ENCODE measurements at regions not wholly inside any gene's neighbourhood (a gene's known extent, or its start where the extent isn't known, plus 50 kb on each side); places are given as distances from the start of the nearest gene placed in this dataset.

DNA sequence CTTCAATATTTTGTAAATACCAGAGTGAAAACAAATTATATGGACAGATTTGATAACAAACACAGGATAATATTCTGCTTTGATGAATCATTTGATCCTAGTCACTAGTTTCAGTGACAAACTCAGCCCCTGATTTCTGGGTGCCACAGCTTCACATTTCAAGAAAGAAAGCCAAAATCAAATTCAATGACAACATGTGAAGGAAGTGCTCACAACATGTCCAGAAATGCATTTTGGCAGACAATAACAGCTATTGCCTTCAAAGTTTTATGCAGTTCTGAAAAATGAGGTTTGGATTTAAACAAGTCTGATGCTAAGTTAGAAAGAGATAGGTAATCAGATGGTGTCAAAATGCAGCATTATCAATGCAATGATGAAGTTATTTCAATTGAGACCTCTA is 106.9 kb upstream of the PIEZO2 start:
- DNase-seq (no peak), ATAC-seq (no peak)
- intact Hi-C loops (cut with DNase I) = no loop called here

DNA sequence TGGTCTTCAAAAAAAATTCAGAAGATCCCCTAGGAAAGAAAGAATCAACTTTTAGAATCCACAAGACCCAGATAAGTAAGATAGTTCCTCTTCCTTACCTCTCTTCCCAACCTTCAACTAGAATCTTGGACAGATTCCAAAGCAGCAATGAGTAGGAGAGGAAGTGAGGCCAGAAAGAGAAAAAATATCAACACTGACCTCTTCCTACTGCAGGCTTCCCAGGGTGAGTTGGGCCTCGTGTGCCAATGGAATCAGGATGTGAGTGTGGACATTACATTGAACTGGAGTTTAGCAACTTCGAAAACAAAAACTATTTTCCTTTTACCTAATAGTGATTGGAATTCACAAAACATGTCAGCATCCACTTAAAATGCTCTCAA is 102.5 kb upstream of the PIEZO2 start:
- intact Hi-C loops (cut with DNase I) = no loop called here
- ATAC-seq (peak in 1 of 2 donors; percentile 61), DNase-seq (no peak)

DNA sequence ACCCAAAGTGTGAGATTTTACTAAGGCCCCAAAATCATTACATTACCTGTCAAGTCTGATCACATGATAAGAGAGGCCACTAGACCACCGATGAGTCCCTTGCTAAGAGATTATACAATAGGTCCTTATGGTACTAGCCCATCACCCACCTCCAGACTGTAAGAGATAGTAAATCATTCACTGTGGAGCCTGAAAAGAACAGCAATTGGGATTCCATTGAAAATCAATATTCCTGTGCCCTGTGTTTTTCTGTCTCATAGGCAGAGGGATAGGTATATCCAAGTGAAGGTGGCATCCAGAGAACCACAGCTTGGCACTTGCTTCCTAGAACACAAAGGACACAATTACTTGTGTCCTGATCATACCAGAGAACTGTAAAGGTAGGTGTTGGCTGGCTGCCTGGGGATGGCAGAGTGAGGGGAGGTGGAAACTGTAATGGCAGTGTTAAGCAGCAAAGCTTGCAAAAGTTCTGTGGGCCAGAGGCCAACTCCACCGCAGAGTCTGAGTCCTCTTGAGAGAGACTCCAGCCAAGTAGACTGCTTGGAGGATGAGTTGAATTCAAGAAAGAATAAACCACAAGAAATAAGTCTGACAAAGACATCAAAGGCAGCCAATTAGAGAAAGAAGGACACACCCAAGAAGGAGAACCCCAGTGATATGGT is 102.0 kb upstream of the PIEZO2 start:
- ATAC-seq = peak in 1 of 2 donors; percentile 23

DNA sequence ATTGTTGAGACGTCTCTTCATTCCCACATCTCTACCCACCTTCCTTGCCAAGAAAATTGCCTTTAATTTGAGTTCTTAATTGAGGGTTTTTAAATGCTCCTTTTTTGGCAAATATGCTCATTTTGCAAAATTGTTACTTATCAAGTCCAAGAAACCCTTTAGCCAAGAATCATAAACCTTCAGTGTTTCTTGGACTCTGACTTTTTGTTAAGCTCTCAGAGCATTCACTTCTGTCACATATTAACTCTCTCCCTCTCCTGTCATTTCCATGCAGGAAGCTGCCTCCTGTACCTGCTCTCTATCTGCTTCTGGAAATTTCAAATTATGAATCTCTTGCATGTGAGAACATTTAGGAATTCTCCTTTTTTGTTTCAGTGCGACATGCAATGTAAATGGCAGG is 100.0 kb upstream of the PIEZO2 start:
- ATAC-seq (no peak), DNase-seq (no peak)
- intact Hi-C loops (cut with DNase I) = no loop called here

More for the DNA sequence above, 102.0 kb upstream of the PIEZO2 start:
- DNase-seq = peak; percentile 30
- intact Hi-C loops (cut with DNase I) = no loop called here

DNA sequence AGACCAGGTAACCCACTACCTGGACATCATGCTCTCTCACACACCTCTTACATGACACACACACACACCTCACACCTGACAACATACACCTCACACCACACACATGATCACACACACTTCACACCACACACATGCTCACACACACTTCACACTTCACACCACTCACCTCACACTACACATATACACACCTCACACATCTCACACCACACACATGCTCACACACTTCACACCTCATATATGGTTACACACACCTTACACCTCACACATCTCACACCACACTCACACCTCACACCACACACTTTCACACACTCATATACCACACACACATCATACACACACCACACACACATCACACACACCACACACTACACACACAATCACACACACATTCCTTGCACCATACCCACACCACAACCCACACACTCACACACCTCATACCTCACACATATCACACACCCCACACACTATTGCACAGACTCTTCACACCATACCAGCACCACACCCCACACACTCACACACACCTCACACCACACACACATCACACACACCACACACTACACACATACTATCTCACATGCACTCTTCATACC is 98.1 kb upstream of the PIEZO2 start:
- DNase-seq (no peak), ATAC-seq (no peak)
- intact Hi-C loops (cut with DNase I) = no loop called here

DNA sequence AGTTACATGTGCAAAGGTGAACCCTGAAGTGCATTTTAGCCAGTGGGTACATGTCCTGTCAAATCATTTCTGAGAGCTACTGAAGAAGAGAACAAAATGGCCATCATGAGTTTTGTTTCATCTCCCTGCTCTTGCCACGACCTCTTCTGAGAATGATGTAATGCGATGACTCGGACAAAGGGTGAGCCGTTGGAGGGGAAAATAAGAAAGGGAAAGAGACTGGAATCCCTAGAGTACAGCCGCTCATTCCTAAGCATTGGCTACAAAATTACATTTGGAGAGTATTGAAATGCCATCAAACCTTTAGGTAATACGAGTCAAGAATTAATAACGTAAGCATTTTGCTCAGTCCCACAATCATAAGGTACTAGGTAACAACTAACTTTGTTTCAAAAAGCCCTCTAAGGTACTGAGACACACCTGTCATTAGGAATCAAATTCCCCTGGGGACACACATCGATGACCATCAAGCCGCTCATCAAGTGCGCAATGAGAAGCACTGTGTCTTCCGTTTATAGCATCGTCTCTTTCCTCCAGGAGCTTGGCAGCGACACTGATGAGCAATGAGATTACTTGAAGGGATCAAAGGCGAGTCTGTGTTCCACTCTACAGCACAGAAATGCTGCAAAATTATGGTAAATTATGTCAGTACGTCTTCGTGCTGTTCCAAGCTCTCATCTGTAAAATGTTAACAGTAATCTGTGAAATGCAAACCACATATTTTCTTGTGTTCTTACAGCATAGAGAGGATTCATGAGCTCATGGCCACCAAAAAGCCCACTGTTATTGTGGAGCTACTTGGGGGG is 97.3 kb upstream of the PIEZO2 start:
- ATAC-seq = peak in 1 of 2 donors; percentile 17
- intact Hi-C loops (cut with DNase I) = no loop called here
- no peak for DNase-seq

DNA sequence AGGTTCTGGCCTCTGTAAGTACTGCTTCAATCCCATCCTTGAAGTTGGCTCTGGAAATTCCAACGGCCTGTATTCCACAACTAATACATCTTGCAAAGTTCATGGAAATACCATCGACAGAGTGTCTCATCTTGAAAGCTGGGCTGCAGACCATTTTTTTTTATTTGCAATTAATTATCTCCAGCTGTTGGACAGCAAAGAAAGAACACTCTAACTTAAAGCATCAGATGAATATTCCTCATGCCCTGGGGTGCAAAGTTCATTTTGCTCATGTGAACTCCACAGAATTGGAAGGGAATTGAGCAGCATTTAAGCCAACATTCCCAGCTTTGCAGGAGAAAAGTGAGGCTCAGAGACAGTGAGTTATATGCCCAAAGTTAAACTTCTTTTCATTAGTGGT is 96.5 kb upstream of the PIEZO2 start:
- intact Hi-C loops (cut with DNase I) = no loop called here
- no peak for DNase-seq
- no peak for ATAC-seq

DNA sequence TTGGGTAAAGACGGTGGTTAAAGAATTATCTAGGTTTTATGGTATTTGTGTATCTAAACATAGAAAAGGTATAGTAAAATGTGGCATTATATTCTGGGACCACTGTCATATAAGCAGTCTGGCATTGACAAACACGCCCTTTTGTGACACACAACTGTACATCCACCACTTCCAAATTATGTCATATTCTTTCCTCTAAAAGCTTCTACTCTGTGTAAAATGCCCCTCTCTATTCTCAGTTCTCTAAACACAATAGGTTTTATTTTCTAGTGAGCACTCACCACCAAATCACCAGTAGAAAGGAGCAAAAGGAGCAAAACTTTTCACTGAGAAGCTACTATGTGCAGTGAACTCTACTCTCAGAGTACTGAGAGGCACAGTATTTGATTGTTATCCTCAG is 88.1 kb upstream of the PIEZO2 start:
- ATAC-seq (no peak), DNase-seq (no peak)
- intact Hi-C loops (cut with DNase I) = no loop called here

DNA sequence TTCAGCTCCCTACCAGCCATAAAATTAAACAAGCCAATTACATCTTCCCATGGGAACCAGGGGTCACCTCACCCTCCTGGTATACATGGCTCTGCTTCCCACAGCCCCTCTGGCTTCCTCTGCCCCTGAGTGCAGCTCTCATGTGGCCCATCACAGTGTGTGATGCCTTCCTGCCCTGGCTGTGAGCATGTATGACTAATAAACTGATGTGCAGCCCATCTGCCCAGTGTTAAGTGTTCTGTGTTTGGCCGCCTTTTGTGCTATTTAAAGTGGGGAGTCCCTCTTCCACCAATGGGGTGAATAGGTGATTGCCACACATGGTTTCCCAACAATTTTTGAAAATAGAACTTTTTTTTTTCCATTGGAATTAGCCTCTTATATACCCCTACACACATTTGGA is 87.7 kb upstream of the PIEZO2 start:
- intact Hi-C loops (cut with DNase I) = no loop called here

DNA sequence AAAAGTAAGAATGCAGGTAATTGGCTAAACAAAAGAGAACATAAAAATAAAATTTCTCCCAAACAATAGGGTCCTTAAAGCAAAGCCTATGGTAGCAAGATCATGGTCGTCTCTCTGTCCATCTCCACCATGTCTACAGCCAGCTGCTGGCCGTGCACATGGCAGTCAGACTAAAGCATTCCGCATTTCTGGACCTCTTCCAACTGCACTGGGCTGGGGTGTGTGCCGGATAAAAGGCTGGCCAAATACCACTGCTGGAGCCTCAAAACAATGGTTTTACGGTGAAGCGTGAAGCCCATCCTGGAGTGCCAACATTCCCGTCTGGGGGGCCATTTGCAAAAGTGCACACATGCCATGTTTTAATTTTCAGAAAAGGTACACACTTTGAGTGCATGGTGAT is 74.8 kb upstream of the PIEZO2 start:
- DNase-seq (no peak), ATAC-seq (no peak)
- intact Hi-C loops (cut with DNase I) = no loop called here

More for the DNA sequence above, 87.7 kb upstream of the PIEZO2 start:
- ATAC-seq = no peak
- DNase-seq = no peak

DNA sequence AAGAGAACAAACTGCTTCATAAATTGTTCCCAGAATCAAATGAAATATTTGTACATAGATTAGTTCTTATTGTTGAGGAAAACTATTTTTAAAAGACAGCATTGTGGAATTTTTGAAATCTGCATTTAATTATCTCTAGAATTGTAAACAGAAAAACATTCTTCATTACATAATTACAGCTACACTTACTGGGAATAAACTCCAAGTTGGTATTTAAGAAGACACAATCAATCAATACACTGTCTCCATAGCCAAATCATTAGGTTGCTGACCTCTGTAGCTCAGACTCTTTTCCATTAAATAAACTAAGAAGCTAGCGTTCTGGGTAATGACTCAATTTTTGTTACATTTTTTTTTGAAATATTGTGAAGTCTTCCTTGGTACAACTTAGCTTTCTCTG is 70.2 kb upstream of the PIEZO2 start:
- ATAC-seq = no peak
- intact Hi-C loops (cut with DNase I) = no loop called here
- no peak for DNase-seq

DNA sequence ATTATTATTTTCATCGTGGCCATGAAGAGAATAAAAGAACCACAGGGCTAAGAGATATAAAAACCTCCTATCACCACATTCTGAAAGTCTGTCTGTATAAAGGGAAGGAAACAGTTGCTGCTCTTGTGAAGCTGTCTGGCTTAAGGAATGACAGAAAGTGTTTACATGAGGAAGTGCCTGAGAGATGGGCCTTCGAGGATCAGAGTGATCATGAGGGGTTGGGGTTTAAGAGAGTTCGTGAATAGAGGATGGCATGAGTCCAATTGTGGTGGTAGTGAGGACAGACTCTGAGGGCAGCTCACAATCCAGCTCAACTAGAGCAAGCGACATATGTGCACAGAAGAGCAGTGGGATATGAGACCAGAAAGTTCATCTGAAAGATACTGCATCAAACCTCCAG is 65.8 kb upstream of the PIEZO2 start:
- no peak for ATAC-seq
- DNase-seq = no peak
- intact Hi-C loops (cut with DNase I) = no loop called here

DNA sequence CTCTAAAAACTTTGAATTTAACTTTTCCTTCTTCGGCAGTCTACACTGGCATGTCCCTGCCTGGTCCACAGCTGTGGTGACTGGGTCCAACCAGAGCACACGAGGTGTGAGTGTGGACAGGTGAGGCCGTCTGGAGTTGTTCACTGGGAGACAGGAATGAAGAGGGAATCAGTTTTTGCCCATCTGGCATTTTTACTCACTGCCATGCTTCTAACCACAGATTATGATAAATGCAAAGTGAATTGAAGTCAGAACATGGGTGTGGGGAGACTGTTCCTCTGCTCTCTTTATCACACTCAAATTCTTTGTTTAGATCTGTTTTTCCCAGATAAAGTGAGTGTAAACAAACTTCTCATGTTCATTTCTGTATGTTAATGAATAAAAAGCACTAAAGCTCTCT is 54.7 kb upstream of the PIEZO2 start:
- DNase-seq (no peak), ATAC-seq (no peak)
- intact Hi-C loops (cut with DNase I) = no loop called here

DNA sequence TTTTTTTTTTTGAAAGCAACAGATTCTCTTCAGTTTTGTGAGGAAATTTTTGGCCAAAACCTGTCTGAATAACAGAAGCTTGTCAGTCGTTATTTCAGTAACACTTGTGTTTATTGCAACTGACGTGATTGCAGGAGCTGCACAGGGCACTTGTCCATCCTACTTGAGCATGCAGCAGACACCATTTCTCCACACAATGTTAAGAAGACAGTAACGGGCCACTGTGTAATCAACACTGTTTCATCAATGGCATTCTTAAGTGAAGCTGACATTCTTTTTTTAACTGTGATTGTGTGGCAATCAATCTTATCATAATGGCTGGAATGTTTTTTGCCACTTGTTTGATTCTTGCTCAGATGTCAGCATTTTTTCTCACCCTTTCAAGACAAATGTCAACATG is 50.1 kb upstream of the PIEZO2 start:
- no peak for DNase-seq
- no peak for ATAC-seq
- intact Hi-C loops (cut with DNase I) = no loop called here

All from left cardiac atrium (tissue), 4 donors.